Right cardiac atrium (tissue), 5 donors: ENCODE measurements at regions not wholly inside any gene's neighbourhood (a gene's known extent, or its start where the extent isn't known, plus 50 kb on each side); places are given as distances from the start of the nearest gene placed in this dataset.
A peak's percentile ranks its signal among the peaks of the same experiment; 100 is the strongest.
"Not testable (repeated sequence)": the region's sequence is repeated elsewhere in the genome, so short reads cannot be mapped to it uniquely, and the experiment has no call there.

Experiments used
- ATAC-seq, 2 donors: fragments of 200-7000 bp; cut with Tn5 transposase; one replicate each; pipeline versions ENCODE4 v1.8.0 to v1.9.1; 2020; ENCODE audit warnings: moderate library complexity in 2 of 2, mild to moderate bottlenecking in 1 of 2
- DNase-seq, 3 donors: peaks; one replicate each; pipeline ENCODE4 v3.0.0-alpha.2; 2020
- H3K27ac ChIP-seq: one replicate; pipeline ENCODE4 v1.5.1; 2013; ENCODE audit warnings: mild to moderate bottlenecking, low read length, control low read depth, moderate library complexity
- H3K27me3 ChIP-seq: one replicate; pipeline ENCODE4 v1.6.1; 2013; ENCODE audit not compliant: control insufficient read depth, insufficient read depth
- H3K4me1 ChIP-seq: one replicate; pipeline ENCODE4 v1.6.1; 2013; ENCODE audit warnings: low read length; ENCODE audit not compliant: control insufficient read depth, insufficient read depth
- H3K4me3 ChIP-seq: one replicate; pipeline ENCODE4 v1.5.1; 2013; ENCODE audit warnings: low read length, control low read depth
- H3K9me3 ChIP-seq: one replicate; pipeline ENCODE4 v1.6.1; 2013; ENCODE audit warnings: low read length; ENCODE audit not compliant: control insufficient read depth
- WGBS: extraction: QIAGEN DNeasy Blood & Tissue Kit; methylation state at CpG from one replicate; pipeline ENCODE4 v1.1.7; 2013; 5-methylcytosine and 5-hydroxymethylcytosine counted together
- intact Hi-C, 4 donors: fragments of 100-400 bp; cut with DNase I; formaldehyde crosslinking; loops; one replicate each; pipeline versions ENCODE4 v1.11.0 to v1.14.0; 2022 to 2023
- donor health status: healthy with polysubstance abuse.
- donor health status: DM: no; HTN: yes; CAD: no.
- donor health status: DM: no; HTN: no; CAD: no.
- donor health status: DM: no; HTN: yes; CAD: no; lungs with severe emphysema.
- donor health status: DM: yes; HTN: yes; CAD: no.

- DNase-seq, intact Hi-C loops, ATAC-seq, H3K9me3 ChIP-seq, H3K27ac ChIP-seq, H3K4me3 ChIP-seq, H3K27me3 ChIP-seq, H3K4me1 ChIP-seq: not testable (repeated sequence)
- WGBS, result 95% methylated on average over 8 of the region's 8 CpGs
Observed at GRCh38 chr6:14600306-14600705, 482.7 kb downstream of the CD83 start.

DNA sequence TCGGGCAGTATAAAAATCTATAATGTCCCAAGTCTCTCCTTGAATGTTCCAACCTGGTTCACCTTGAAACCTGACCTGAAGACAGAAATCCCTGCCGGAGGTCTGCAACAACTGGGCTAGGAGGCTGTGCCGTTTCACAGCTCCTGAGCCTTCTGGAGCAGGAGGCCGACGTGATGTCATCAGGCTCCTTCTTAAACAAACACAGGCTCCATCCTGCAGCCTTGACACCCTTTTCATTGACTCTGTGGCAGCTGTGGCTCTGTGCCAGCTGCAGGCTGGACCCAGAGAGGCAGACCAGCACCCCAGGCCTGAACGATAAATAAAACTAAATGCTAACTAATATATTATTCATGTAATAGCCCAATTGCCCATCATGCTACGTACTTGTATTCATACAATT, 483.9 kb downstream of the CD83 start:
- no peaks in the 10 kb centered on the region for H3K27me3 ChIP-seq
- 77% methylated on average over 7 of the region's 7 CpGs for WGBS
- ATAC-seq, result no peak

GRCh38 chr6:14606353-14606752, 488.8 kb downstream of the CD83 start:
- Histone ChIP-seq H3K27ac (no peak overlapping the region), H3K27me3 (no peaks in the 10 kb centered on the region), H3K4me1 (no peaks in the 10 kb centered on the region), H3K4me3 (no peak overlapping the region), H3K9me3 (no peaks in the 10 kb centered on the region)
- intact Hi-C loops, result no loop called here
- WGBS, result 94% methylated on average over 5 of the region's 5 CpGs
- DNase-seq (no peak), ATAC-seq (no peak)

More for the DNA sequence above, 483.9 kb downstream of the CD83 start:
- H3K4me3 ChIP-seq, result no peak overlapping the region
- intact Hi-C loops, result no loop called here
- no peak overlapping the region for H3K27ac ChIP-seq
- no peaks in the 10 kb centered on the region for H3K9me3 ChIP-seq
- no peak for DNase-seq
- H3K4me1 ChIP-seq, result no peaks in the 10 kb centered on the region

DNA sequence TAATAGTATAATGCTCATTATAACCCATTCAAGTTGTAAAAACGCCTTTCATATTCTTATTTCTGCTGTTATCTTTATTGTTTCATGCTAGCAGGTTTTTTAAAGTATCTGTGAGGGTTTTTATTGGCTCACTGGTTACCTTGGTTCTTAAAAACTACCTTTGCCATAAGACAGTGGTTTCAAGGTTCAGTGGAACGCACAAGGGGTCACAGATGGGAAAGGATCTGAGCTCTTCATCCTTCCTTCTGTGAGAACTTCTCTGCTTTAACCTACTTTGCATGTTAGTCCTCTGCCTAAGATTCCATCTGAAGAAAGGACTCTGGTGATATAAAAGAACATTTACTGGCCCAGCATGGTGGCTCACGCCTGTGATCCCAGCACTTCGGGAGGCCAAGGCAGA, 492.6 kb downstream of the CD83 start:
- H3K27ac ChIP-seq, result no peak overlapping the region
- ATAC-seq (no peak), DNase-seq (no peak)
- 96% methylated on average over 4 of the region's 4 CpGs for WGBS
- H3K4me1 ChIP-seq, result peaks cover 2% of the 10 kb centered on the region
- intact Hi-C loops, result no loop called here
- H3K27me3 ChIP-seq, result no peaks in the 10 kb centered on the region
- H3K9me3 ChIP-seq, result no peaks in the 10 kb centered on the region
- no peak overlapping the region for H3K4me3 ChIP-seq

GRCh38 chr6:14612016-14612980, 494.7 kb downstream of the CD83 start:
- DNase-seq, result no peak
- WGBS, result 67% methylated on average over 14 of the region's 14 CpGs
- Histone ChIP-seq H3K4me3 (no peak overlapping the region), H3K4me1 (peaks cover 2% of the 10 kb centered on the region), H3K27ac (no peak overlapping the region), H3K27me3 (no peaks in the 10 kb centered on the region), H3K9me3 (peaks cover 1% of the 10 kb centered on the region)
- intact Hi-C loops, result no loop called here
- no peak for ATAC-seq

DNA sequence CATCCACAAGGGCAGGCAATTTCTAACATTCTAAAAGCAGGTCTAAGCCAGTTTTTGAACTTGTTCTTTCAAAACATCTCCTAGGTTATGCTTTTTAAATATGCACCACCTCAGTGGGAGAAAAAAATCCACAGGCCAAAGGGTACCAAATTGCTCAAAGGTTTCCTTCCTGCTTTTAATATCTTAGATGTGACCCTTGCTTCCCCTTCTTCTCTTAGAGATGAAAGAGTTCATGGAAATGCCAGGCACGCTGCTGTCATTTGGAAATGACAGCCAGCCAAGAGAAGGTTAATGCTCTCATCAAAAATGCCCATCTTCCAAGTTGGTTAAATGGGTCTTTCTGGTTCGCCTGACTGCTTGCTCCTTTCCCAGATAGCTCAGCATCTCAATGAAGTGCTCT, 497.1 kb downstream of the CD83 start:
- Histone ChIP-seq H3K27me3 (no peaks in the 10 kb centered on the region), H3K9me3 (peaks cover 1% of the 10 kb centered on the region), H3K27ac (no peak overlapping the region), H3K4me3 (no peak overlapping the region), H3K4me1 (peaks cover 2% of the 10 kb centered on the region)
- whole genome bisulfite sequencing, result 79% methylated on average over 2 of the region's 2 CpGs
- no peak for ATAC-seq
- intact Hi-C loops, result no loop called here
- DNase-seq, result no peak

DNA sequence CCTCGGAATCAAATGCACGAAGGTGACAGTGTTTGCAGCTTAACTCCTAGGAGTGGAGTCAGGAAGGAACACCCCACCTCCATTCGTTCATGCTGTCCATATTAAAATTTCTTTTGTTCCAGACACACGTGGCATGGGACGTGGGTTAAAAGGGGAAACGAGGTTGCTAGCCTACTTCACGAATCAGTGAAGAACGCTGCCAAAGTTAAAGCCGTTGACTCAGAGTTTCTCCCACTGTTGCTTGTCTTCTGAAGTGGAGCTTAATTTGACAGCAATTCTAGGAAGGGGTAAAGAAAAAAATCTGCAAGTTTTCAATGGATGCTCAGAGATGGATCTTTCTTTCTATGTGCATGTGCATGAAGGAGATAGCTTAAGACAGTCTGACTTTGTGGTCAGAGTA, 499.1 kb downstream of the CD83 start:
- H3K9me3 ChIP-seq, result peaks cover 1% of the 10 kb centered on the region
- H3K27me3 ChIP-seq, result no peaks in the 10 kb centered on the region
- H3K4me1 ChIP-seq, result peaks cover 5% of the 10 kb centered on the region
- ATAC-seq (no peak), DNase-seq (no peak)
- H3K27ac ChIP-seq, result no peak overlapping the region
- 81% methylated on average over 9 of the region's 9 CpGs for WGBS
- intact Hi-C loops, result no loop called here
- H3K4me3 ChIP-seq, result no peak overlapping the region

DNA sequence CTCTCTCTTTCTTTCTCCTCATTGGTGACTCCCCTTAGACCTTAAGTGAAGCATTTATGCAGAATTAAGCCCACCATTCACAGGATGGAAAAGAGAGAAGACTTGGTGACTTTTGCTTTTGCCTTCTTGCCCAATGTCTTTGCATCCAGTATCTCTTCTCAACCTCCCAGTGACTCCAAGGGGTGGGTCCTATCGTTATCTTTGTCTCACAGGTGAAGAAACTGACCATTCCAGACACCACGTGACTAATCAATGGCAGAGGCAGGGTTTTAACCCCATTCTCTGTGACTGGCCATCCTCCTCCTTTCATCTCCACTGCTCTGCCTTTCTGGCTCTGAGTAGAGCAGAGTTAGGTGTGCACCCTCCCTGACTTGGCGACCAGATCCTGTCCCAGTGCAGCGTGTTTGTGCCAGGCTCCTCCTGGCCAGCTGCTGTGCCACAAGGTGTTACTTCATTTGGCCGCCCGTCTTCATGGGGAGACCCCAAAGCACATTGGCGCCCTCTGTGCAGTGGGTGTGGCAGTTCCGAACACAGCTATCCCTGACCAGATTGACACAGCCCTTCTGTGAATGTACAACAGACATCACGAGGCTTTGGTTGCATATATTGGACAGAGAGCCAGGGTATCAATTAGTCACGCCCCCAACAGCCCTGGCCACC, 501.3 kb downstream of the CD83 start:
- H3K4me3 ChIP-seq, result no peak overlapping the region
- H3K9me3 ChIP-seq, result peaks cover 1% of the 10 kb centered on the region
- WGBS, result 90% methylated on average over 10 of the region's 10 CpGs
- DNase-seq (no peak), ATAC-seq (no peak)
- H3K27me3 ChIP-seq, result no peaks in the 10 kb centered on the region
- no peak overlapping the region for H3K27ac ChIP-seq
- intact Hi-C loops, result no loop called here
- peaks cover 4% of the 10 kb centered on the region for H3K4me1 ChIP-seq

- Histone ChIP-seq H3K4me3 (no peak overlapping the region), H3K4me1 (peaks cover 4% of the 10 kb centered on the region), H3K27ac (no peak overlapping the region), H3K9me3 (peaks cover 1% of the 10 kb centered on the region), H3K27me3 (no peaks in the 10 kb centered on the region)
- WGBS, result 54% methylated on average over 7 of the region's 7 CpGs
- ATAC-seq (no peak), DNase-seq (no peak)
- intact Hi-C loops, result no loop called here
Observed at GRCh38 chr6:14619419-14619781, 501.8 kb downstream of the CD83 start.

DNA sequence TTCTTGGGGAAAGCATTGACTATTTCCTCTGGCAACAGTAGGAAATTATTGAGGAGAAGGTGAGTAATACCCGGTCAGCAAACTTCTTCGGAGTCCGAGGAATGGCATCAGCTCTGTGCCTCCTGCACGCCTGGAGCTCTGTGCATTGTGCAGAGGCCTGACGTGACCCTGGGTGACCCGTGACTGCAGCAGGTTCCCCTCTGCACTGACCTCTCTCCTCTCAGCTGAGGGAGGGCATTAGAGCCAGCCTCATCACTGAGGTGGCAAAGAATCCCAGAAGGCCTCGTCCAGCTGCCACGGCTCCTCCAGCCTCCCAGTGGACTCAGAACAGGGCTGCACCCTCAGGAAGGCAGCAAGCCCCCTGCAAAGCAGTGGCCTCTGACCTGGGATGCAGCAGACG, 502.9 kb downstream of the CD83 start:
- intact Hi-C loops, result no loop called here
- H3K27ac ChIP-seq, result no peak overlapping the region
- 92% methylated on average over 9 of the region's 9 CpGs for WGBS
- ATAC-seq (no peak), DNase-seq (no peak)
- H3K9me3 ChIP-seq, result peaks cover under 1% of the 10 kb centered on the region
- no peaks in the 10 kb centered on the region for H3K27me3 ChIP-seq
- no peak overlapping the region for H3K4me3 ChIP-seq
- peaks cover 4% of the 10 kb centered on the region for H3K4me1 ChIP-seq

DNA sequence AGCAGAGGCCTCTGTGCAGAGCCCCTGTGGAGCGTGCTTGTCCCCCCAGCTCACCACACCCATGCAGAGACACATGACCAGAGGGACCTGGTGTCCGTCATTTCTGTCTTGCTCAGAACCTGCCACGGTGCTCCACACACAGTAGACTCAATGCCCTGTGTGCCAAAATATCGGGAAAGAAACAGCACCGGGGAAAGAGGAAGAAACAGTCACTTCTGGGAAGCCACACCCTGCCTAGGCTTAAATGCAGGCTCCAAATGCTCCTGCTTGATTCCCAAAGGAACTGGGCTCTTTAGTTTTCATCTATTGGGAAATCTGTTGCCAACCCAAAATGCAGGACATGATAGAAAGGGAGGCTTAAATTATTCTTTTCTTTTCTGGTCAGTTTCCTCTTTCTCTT, 503.9 kb downstream of the CD83 start:
- WGBS, result 54% methylated on average over 5 of the region's 5 CpGs
- ATAC-seq (peak in 1 of 2 donors; percentile 45), DNase-seq (no peak)
- Histone ChIP-seq H3K27me3 (no peaks in the 10 kb centered on the region), H3K4me1 (peaks cover 4% of the 10 kb centered on the region), H3K27ac (no peak overlapping the region), H3K4me3 (no peak overlapping the region), H3K9me3 (no peaks in the 10 kb centered on the region)
- intact Hi-C loops, result no loop called here
